Panc1 (cell line): ENCODE measurements at regions not wholly inside any gene's neighbourhood (a gene's known extent, or its start where the extent isn't known, plus 50 kb on each side); places are given as distances from the start of the nearest gene placed in this dataset.
A peak's percentile ranks its signal among the peaks of the same experiment; 100 is the strongest.
"Not testable (repeated sequence)": the region's sequence is repeated elsewhere in the genome, so short reads cannot be mapped to it uniquely, and the experiment has no call there.

Experiments
- ATAC-seq: fragments of 200-7000 bp; cut with Tn5 transposase; 2 replicates; pipeline ENCODE4 v1.9.1; 2020; ENCODE audit warnings: mild to moderate bottlenecking, moderate library complexity
- BruUV-seq: library from RNA; stranded (reverse); fragments of 400-500 nt; replicated peaks from 2 replicates; lab custom pipeline; 2021; lab: Mats Ljungman, UMichigan
- CTCF ChIA-PET: fragments of 300-600 bp; sonication (Branson Sonifier 250); formaldehyde crosslinking; loops from one replicate; lab custom pipeline; 2022; ENCODE audit warnings: antibody characterized with exemption; lab: Charles Lee
- POLR2A ChIA-PET: fragments of 300-600 bp; sonication (Branson Sonifier 250); formaldehyde crosslinking; loops from one replicate; lab custom pipeline; 2022; ENCODE audit warnings: antibody characterized with exemption; lab: Charles Lee
- DNase-seq: peaks from one replicate; pipeline ENCODE4 v3.0.0-alpha.2; 2010; ENCODE audit warnings: low read depth, low spot score
- H3K27ac ChIP-seq: 2 replicates; pipeline ENCODE4 v1.5.1; 2011; ENCODE audit warnings: mild to moderate bottlenecking, low read length, inconsistent platforms
- H3K27me3 ChIP-seq: fragments of 200-500 bp; sonication (Bioruptor generic); 2 replicates; pipeline ENCODE4 v1.6.0; 2014; ENCODE audit warnings: low read length, inconsistent platforms; ENCODE audit not compliant: control insufficient read depth, insufficient read depth
- H3K36me3 ChIP-seq: fragments of 200-500 bp; sonication (Bioruptor generic); 2 replicates; pipeline ENCODE4 v1.5.1; 2014; ENCODE audit warnings: inconsistent platforms, mild to moderate bottlenecking, low read length, moderate library complexity; ENCODE audit not compliant: control insufficient read depth, insufficient read depth
- H3K4me1 ChIP-seq: 2 replicates; pipeline ENCODE4 v1.5.1; 2011; ENCODE audit warnings: inconsistent platforms, mild to moderate bottlenecking, low read length, moderate library complexity; ENCODE audit not compliant: control insufficient read depth, insufficient read depth
- H3K4me3 ChIP-seq, 2 experiments: 2 replicates each; pipeline ENCODE4 v1.5.1; 2011 to 2012; ENCODE audit warnings: low read depth in 2 of 2, low read length in 2 of 2, mild to moderate bottlenecking in 2 of 2, inconsistent platforms in 1 of 2, moderate library complexity in 1 of 2
- H3K9me3 ChIP-seq: fragments of 200-500 bp; sonication (Bioruptor generic); 2 replicates; pipeline ENCODE4 v1.5.1; 2014; ENCODE audit warnings: low read depth, mild to moderate bottlenecking, inconsistent platforms, low read length, moderate library complexity; ENCODE audit not compliant: control insufficient read depth, insufficient read depth
- POLR2AphosphoS5 ChIP-seq: IDR thresholded peaks from 2 replicates; pipeline ENCODE4 v1.6.1; 2012; ENCODE audit warnings: mild to moderate bottlenecking, low read depth, low read length, moderate library complexity
- SIN3A ChIP-seq: IDR thresholded peaks from 2 replicates; pipeline ENCODE4 v1.6.1; 2012; ENCODE audit warnings: low read depth, mild to moderate bottlenecking, low read length, moderate library complexity, borderline replicate concordance; ENCODE audit not compliant: insufficient read depth
- TCF7L2 ChIP-seq: IDR thresholded peaks from 2 replicates; pipeline ENCODE4 v1.6.1; 2011; ENCODE audit warnings: mild to moderate bottlenecking, low read depth, low read length, inconsistent platforms
- in situ Hi-C: cut with HindIII; loops from 2 replicates; pipeline ENCODE4 v1.10.0; 2016; ENCODE audit warnings: low sequenced_read_pairs, low pct_unique_long_range_greater_than_20kb
- intact Hi-C: fragments of 100-400 bp; cut with micrococcal nuclease; formaldehyde crosslinking; loops from one replicate; pipeline ENCODE4 v1.10.0; 2022; ENCODE audit not compliant: unreplicated experiment
- TF ChIP-seq, protein P1 (sequence below): fragments of 450-650 bp; IDR thresholded peaks from 2 replicates; pipeline ENCODE4 v1.5.1; 2017; ENCODE audit warnings: mild to moderate bottlenecking
- TF ChIP-seq, protein P2 (sequence below), 2 experiments: IDR thresholded peaks; 2 replicates each; pipeline ENCODE4 v1.6.1; 2011 to 2012; ENCODE audit warnings: low read depth in 2 of 2, control low read depth in 1 of 2, low read length in 1 of 2, mild to moderate bottlenecking in 1 of 2, moderate library complexity in 1 of 2; ENCODE audit not compliant: insufficient read depth in 1 of 2

DNA sequence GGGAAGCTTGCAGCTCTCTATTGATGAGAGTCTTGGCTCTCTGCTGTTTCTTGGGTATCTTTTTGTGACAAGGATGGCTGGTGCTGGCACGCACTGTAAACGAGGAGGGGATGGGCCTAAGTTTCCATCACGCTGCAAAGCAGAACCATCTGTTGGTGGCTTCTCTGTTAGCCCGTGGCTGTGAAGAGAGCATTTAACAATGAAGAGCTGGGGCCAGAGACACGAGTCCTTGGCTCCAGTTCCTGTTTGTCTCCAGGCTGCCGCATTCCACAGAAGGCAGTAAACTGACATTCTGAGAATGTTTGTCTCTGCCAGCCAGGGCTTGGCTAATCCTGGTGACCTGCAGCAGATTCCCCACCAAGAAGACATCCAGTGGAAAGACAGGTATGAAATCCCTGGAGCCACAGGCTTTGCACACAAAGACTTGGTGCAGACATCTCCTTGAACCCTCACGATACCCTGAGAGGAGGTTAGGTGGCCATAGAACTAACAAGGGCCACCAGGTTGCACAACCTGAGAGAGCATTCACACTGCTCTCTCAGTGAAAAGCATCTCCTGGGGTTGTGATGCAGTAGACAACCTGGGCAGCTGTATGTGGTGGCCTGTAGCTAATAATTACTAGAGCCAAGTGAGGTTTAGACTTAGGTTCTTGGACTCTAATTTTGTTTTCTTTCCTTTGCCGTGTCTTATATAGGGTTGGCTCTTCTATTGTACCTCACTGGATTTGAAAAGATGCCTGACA lies 130.9 kb downstream of the ASB7 start:
- POLR2A ChIA-PET: interaction anchor here (0.6 kb wide), 1 partner anchor 119 kb away, joined by 3 read pairs; no protein-coding TSS in a partner anchor
- no peak overlapping the region for H3K4me3 ChIP-seq
- no TSS peak for BruUV-seq
- no peaks in the 10 kb centered on the region for H3K36me3 ChIP-seq
- in situ Hi-C loops (no loop called here), intact Hi-C loops (no loop called here)
- no peaks in the 10 kb centered on the region for H3K27me3 ChIP-seq
- CTCF ChIA-PET: no interaction called here
- DNase-seq (no peak), ATAC-seq (peak; percentile 65)
- peak overlapping the region; percentile 80 for H3K27ac ChIP-seq
- no peaks in the 10 kb centered on the region for H3K9me3 ChIP-seq
- peaks cover 42% of the 10 kb centered on the region for H3K4me1 ChIP-seq
- TF ChIP-seq TCF7L2 (no peak), POLR2AphosphoS5 (no peak), SIN3A (no peak)
- TF ChIP-seq, protein P1, sequence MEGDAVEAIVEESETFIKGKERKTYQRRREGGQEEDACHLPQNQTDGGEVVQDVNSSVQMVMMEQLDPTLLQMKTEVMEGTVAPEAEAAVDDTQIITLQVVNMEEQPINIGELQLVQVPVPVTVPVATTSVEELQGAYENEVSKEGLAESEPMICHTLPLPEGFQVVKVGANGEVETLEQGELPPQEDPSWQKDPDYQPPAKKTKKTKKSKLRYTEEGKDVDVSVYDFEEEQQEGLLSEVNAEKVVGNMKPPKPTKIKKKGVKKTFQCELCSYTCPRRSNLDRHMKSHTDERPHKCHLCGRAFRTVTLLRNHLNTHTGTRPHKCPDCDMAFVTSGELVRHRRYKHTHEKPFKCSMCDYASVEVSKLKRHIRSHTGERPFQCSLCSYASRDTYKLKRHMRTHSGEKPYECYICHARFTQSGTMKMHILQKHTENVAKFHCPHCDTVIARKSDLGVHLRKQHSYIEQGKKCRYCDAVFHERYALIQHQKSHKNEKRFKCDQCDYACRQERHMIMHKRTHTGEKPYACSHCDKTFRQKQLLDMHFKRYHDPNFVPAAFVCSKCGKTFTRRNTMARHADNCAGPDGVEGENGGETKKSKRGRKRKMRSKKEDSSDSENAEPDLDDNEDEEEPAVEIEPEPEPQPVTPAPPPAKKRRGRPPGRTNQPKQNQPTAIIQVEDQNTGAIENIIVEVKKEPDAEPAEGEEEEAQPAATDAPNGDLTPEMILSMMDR: no peak
- TF ChIP-seq, protein P2, sequence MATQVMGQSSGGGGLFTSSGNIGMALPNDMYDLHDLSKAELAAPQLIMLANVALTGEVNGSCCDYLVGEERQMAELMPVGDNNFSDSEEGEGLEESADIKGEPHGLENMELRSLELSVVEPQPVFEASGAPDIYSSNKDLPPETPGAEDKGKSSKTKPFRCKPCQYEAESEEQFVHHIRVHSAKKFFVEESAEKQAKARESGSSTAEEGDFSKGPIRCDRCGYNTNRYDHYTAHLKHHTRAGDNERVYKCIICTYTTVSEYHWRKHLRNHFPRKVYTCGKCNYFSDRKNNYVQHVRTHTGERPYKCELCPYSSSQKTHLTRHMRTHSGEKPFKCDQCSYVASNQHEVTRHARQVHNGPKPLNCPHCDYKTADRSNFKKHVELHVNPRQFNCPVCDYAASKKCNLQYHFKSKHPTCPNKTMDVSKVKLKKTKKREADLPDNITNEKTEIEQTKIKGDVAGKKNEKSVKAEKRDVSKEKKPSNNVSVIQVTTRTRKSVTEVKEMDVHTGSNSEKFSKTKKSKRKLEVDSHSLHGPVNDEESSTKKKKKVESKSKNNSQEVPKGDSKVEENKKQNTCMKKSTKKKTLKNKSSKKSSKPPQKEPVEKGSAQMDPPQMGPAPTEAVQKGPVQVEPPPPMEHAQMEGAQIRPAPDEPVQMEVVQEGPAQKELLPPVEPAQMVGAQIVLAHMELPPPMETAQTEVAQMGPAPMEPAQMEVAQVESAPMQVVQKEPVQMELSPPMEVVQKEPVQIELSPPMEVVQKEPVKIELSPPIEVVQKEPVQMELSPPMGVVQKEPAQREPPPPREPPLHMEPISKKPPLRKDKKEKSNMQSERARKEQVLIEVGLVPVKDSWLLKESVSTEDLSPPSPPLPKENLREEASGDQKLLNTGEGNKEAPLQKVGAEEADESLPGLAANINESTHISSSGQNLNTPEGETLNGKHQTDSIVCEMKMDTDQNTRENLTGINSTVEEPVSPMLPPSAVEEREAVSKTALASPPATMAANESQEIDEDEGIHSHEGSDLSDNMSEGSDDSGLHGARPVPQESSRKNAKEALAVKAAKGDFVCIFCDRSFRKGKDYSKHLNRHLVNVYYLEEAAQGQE (IDR thresholded peaks at IDR 0.05; ENCODE audit: insufficient read depth in 1 of 2, low read depth in 2 of 2, low read length in 1 of 2): no peak

DNA sequence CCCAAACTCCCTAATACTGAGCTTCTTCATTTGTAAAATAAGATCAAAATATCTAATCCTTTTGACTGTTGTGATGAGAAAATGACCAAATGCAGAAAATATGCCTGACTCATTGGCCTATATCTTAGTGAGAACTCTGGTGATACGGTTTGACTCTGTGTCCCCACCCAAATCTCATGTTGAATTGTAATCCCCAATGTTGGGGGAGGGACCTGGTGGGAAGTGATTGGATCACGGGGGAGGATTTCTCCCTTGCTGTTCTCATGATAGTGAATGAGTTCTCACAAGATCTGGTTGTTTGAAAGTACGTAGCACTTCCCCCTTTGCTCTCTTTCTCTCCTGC lies 131.4 kb downstream of the ASB7 start:
- H3K27me3 ChIP-seq, H3K4me3 ChIP-seq, H3K9me3 ChIP-seq, H3K36me3 ChIP-seq, DNase-seq, intact Hi-C loops, in situ Hi-C loops, CTCF ChIA-PET, ATAC-seq, BruUV-seq: not testable (repeated sequence)
- H3K27ac ChIP-seq: peak overlapping the region; percentile 80
- POLR2A ChIA-PET: interaction anchor here (0.6 kb wide), 1 partner anchor 119 kb away, joined by 3 read pairs; no protein-coding TSS in a partner anchor
- peaks cover 41% of the 10 kb centered on the region for H3K4me1 ChIP-seq

DNA sequence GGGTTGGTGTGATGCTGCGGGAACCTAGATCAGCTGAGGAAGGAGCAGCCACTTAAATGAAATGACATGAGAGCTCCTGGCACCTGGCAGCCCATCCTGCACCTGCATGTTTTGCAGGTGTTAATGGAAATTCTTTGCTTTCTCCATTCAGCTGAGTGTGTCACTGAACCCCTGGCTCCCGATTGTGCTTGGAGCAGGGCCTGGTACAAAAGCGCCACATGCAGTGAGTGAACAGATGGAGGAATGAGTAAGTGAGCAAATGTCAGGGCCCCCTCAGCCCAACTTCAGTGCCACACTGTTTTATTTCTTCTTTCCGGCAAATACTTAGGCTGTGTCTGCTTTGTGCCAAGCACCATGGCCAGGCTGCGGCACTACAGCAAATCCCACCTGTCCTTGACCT lies 132.2 kb downstream of the ASB7 start:
- TF ChIP-seq TCF7L2 (no peak), SIN3A (no peak), POLR2AphosphoS5 (no peak)
- TF ChIP-seq, protein P2 (IDR thresholded peaks at IDR 0.05; ENCODE audit: insufficient read depth in 1 of 2, low read depth in 2 of 2, low read length in 1 of 2): no peak
- TF ChIP-seq, protein P1: no peak
- BruUV-seq: no TSS peak
- H3K27me3 ChIP-seq: no peaks in the 10 kb centered on the region
- peak overlapping the region; percentile 80 for H3K27ac ChIP-seq
- ChIA-PET CTCF (no interaction called here), POLR2A (no interaction called here)
- no peak overlapping the region for H3K4me3 ChIP-seq
- ATAC-seq (no peak), DNase-seq (no peak)
- intact Hi-C loops (no loop called here), in situ Hi-C loops (no loop called here)
- no peaks in the 10 kb centered on the region for H3K9me3 ChIP-seq
- H3K36me3 ChIP-seq: no peaks in the 10 kb centered on the region
- H3K4me1 ChIP-seq: peaks cover 41% of the 10 kb centered on the region
